ENCODE measurements at regions not wholly inside any gene's neighbourhood (a gene's known extent, or its start where the extent isn't known, plus 50 kb on each side); places are given as distances from the start of the nearest gene placed in this dataset.

DNA sequence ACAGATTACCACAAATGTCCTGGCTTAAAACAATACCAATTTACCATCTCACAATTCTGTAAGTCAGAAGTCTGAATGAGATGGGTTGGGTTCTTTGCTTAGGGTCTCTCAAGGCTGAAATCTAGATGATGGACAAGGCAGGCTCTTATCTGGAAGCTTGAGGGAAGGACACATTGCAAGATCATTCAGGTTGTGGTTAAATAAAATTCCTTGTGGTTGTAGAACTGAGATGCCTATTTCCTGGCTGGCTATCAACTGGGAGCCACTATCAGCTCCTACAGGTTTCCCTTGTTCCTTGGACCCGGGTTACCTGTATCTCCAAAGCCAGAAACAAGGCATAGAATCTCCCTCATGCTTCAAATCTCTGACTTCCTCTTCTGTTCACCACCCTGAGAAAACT lies 148.4 kb downstream of the MDFIC start:
- no peak for TF ChIP-seq CTCF (conservative IDR thresholded peaks at IDR 0.05)
- H3K27ac ChIP-seq: no peak overlapping the region

All from VCaP (cell line).